HEK293 (cell line): ENCODE measurements at regions not wholly inside any gene's neighbourhood (a gene's known extent, or its start where the extent isn't known, plus 50 kb on each side); places are given as distances from the start of the nearest gene placed in this dataset.

Experiments
- CTCF ChIA-PET: fragments of 350-600 bp; formaldehyde crosslinking; extraction: SDS; loops from one replicate; lab custom pipeline; 2021; ENCODE audit warnings: antibody characterized with exemption; lab: Yijun Ruan, JAX
- POLR2A ChIA-PET: fragments of 300-600 bp; formaldehyde crosslinking; extraction: SDS; loops from one replicate; lab custom pipeline; 2020; ENCODE audit warnings: antibody characterized with exemption, inconsistent platforms; lab: Yijun Ruan, JAX
- H3K27ac ChIP-seq: fragments of 200-500 bp; sonication (Bioruptor generic); 2 replicates; pipeline ENCODE4 v1.5.1; 2014; ENCODE audit warnings: low read depth, low read length, control low read depth, inconsistent platforms; ENCODE audit errors: extremely low read depth
- H3K36me3 ChIP-seq, 2 experiments: fragments of 200-500 bp in 1 of 2; sonication (Bioruptor generic) in 1 of 2; 1 replicate in 1 of 2; 2 replicates in 1 of 2; pipeline ENCODE4 v1.5.1; 2014 to 2017; ENCODE audit warnings: inconsistent platforms in 2 of 2, low read length in 2 of 2; ENCODE audit not compliant: control insufficient read depth in 2 of 2, insufficient read depth in 1 of 2
- H3K4me1 ChIP-seq: fragments of 200-500 bp; sonication (Bioruptor generic); 2 replicates; pipeline ENCODE4 v1.5.1; 2014; ENCODE audit warnings: mild to moderate bottlenecking, low read length, inconsistent platforms; ENCODE audit not compliant: control insufficient read depth, insufficient read depth
- H3K4me3 ChIP-seq: 2 replicates; pipeline ENCODE4 v1.5.1; 2011; ENCODE audit warnings: low read depth, mild to moderate bottlenecking, control low read depth, low read length, moderate library complexity
- H3K9me3 ChIP-seq: fragments of 200-500 bp; sonication (Bioruptor generic); 2 replicates; pipeline ENCODE4 v1.5.1; 2014; ENCODE audit warnings: low read depth, low read length, inconsistent platforms; ENCODE audit not compliant: control insufficient read depth, insufficient read depth
- BCL11A ChIP-seq: fragments of 450-650 bp; formaldehyde crosslinking; IDR thresholded peaks from 2 replicates; pipeline ENCODE4 v1.5.1; 2016; ENCODE audit warnings: low read depth, missing biosample characterization, missing genetic modification characterization
- BCL11B ChIP-seq: fragments of 450-650 bp; formaldehyde crosslinking; IDR thresholded peaks from 2 replicates; pipeline ENCODE4 v1.5.1; 2016; ENCODE audit warnings: low read depth, missing biosample characterization, missing genetic modification characterization
- KLF17 ChIP-seq: fragments of 450-650 bp; formaldehyde crosslinking; IDR thresholded peaks from 2 replicates; pipeline ENCODE4 v1.5.1; 2016; ENCODE audit warnings: missing biosample characterization, missing genetic modification characterization
- OSR2 ChIP-seq: fragments of 450-650 bp; formaldehyde crosslinking; IDR thresholded peaks from 2 replicates; pipeline ENCODE4 v1.5.1; 2016; ENCODE audit warnings: missing biosample characterization, missing genetic modification characterization
- SCRT2 ChIP-seq: fragments of 450-650 bp; formaldehyde crosslinking; IDR thresholded peaks from 2 replicates; pipeline ENCODE4 v1.5.1; 2016; ENCODE audit warnings: missing biosample characterization, missing genetic modification characterization
- YY2 ChIP-seq: fragments of 450-650 bp; formaldehyde crosslinking; IDR thresholded peaks from 2 replicates; pipeline ENCODE4 v1.5.1; 2016; ENCODE audit warnings: missing biosample characterization, missing genetic modification characterization
- ZBTB1 ChIP-seq: fragments of 450-650 bp; formaldehyde crosslinking; IDR thresholded peaks from 2 replicates; pipeline ENCODE4 v1.5.1; 2016; ENCODE audit warnings: missing biosample characterization, missing genetic modification characterization
- ZBTB48 ChIP-seq: fragments of 450-650 bp; formaldehyde crosslinking; IDR thresholded peaks from 2 replicates; pipeline ENCODE4 v1.5.1; 2016; ENCODE audit warnings: missing biosample characterization, missing genetic modification characterization
- ZFHX2 ChIP-seq: fragments of 450-650 bp; formaldehyde crosslinking; conservative IDR thresholded peaks from 2 replicates; pipeline ENCODE4 v1.5.1; 2016; ENCODE audit warnings: missing biosample characterization, missing genetic modification characterization
- ZNF10 ChIP-seq: fragments of 450-650 bp; formaldehyde crosslinking; IDR thresholded peaks from 2 replicates; pipeline ENCODE4 v1.5.1; 2017; ENCODE audit warnings: missing biosample characterization, missing genetic modification characterization
- ZNF2 ChIP-seq: fragments of 450-650 bp; formaldehyde crosslinking; IDR thresholded peaks from 2 replicates; pipeline ENCODE4 v1.5.1; 2016; ENCODE audit warnings: missing biosample characterization, missing genetic modification characterization
- ZNF211 ChIP-seq: fragments of 450-650 bp; formaldehyde crosslinking; IDR thresholded peaks from 2 replicates; pipeline ENCODE4 v1.5.1; 2016; ENCODE audit warnings: low read depth, missing biosample characterization, missing genetic modification characterization
- ZNF214 ChIP-seq: fragments of 450-650 bp; formaldehyde crosslinking; IDR thresholded peaks from 2 replicates; pipeline ENCODE4 v1.5.1; 2017; ENCODE audit warnings: missing biosample characterization, mild to moderate bottlenecking, missing genetic modification characterization, borderline replicate concordance
- ZNF23 ChIP-seq: fragments of 450-650 bp; formaldehyde crosslinking; IDR thresholded peaks from 2 replicates; pipeline ENCODE4 v1.5.1; 2016; ENCODE audit warnings: missing biosample characterization, missing genetic modification characterization, borderline replicate concordance
- ZNF292 ChIP-seq: fragments of 450-650 bp; formaldehyde crosslinking; IDR thresholded peaks from 2 replicates; pipeline ENCODE4 v1.5.1; 2016; ENCODE audit warnings: low read depth, missing biosample characterization, missing genetic modification characterization, borderline replicate concordance
- ZNF362 ChIP-seq: fragments of 450-650 bp; formaldehyde crosslinking; IDR thresholded peaks from 2 replicates; pipeline ENCODE4 v1.5.1; 2016; ENCODE audit warnings: missing biosample characterization, missing genetic modification characterization
- ZNF426 ChIP-seq: fragments of 450-650 bp; formaldehyde crosslinking; IDR thresholded peaks from 2 replicates; pipeline ENCODE4 v1.5.1; 2017; ENCODE audit warnings: missing biosample characterization, missing genetic modification characterization, mild to moderate bottlenecking, inconsistent platforms, moderate library complexity
- ZNF433 ChIP-seq: fragments of 450-650 bp; formaldehyde crosslinking; IDR thresholded peaks from 2 replicates; pipeline ENCODE4 v1.5.1; 2016; ENCODE audit warnings: missing biosample characterization, missing genetic modification characterization, low read depth
- ZNF501 ChIP-seq: fragments of 450-650 bp; formaldehyde crosslinking; IDR thresholded peaks from 2 replicates; pipeline ENCODE4 v1.5.1; 2016; ENCODE audit warnings: missing biosample characterization, missing genetic modification characterization
- ZNF529 ChIP-seq: fragments of 450-650 bp; formaldehyde crosslinking; IDR thresholded peaks from 2 replicates; pipeline ENCODE4 v1.5.1; 2017; ENCODE audit warnings: missing genetic modification characterization, missing biosample characterization; ENCODE audit not compliant: insufficient replicate concordance
- ZNF530 ChIP-seq: fragments of 450-650 bp; formaldehyde crosslinking; IDR thresholded peaks from 2 replicates; pipeline ENCODE4 v1.5.1; 2016; ENCODE audit warnings: low read depth, missing biosample characterization, missing genetic modification characterization
- ZNF558 ChIP-seq: fragments of 450-650 bp; formaldehyde crosslinking; IDR thresholded peaks from 2 replicates; pipeline ENCODE4 v1.5.1; 2016; ENCODE audit warnings: missing biosample characterization, missing genetic modification characterization
- ZNF600 ChIP-seq: fragments of 450-650 bp; formaldehyde crosslinking; IDR thresholded peaks from 2 replicates; pipeline ENCODE4 v1.5.1; 2016; ENCODE audit warnings: missing biosample characterization, missing genetic modification characterization
- ZNF629 ChIP-seq: fragments of 450-650 bp; formaldehyde crosslinking; IDR thresholded peaks from 2 replicates; pipeline ENCODE4 v1.5.1; 2017; ENCODE audit warnings: missing biosample characterization, missing genetic modification characterization
- ZNF677 ChIP-seq: fragments of 450-650 bp; IDR thresholded peaks from 2 replicates; pipeline ENCODE4 v1.5.0; 2018; ENCODE audit warnings: missing biosample characterization, mild to moderate bottlenecking, missing genetic modification characterization, moderate library complexity
- ZNF776 ChIP-seq: fragments of 450-650 bp; formaldehyde crosslinking; IDR thresholded peaks from 2 replicates; pipeline ENCODE4 v1.5.0; 2017; ENCODE audit warnings: missing biosample characterization, missing genetic modification characterization, borderline replicate concordance
- ZNF777 ChIP-seq: fragments of 450-650 bp; formaldehyde crosslinking; IDR thresholded peaks from 2 replicates; pipeline ENCODE4 v1.5.1; 2017; ENCODE audit warnings: missing biosample characterization, missing genetic modification characterization, borderline replicate concordance
- TF ChIP-seq, protein P1 (sequence below): fragments of 450-650 bp; formaldehyde crosslinking; IDR thresholded peaks from 2 replicates; pipeline ENCODE4 v1.5.1; 2016; ENCODE audit warnings: missing biosample characterization, missing genetic modification characterization
- TF ChIP-seq, protein P2 (sequence below): fragments of 450-650 bp; formaldehyde crosslinking; IDR thresholded peaks from 2 replicates; pipeline ENCODE4 v1.5.1; 2017; ENCODE audit warnings: missing biosample characterization, mild to moderate bottlenecking, missing genetic modification characterization, moderate library complexity

DNA sequence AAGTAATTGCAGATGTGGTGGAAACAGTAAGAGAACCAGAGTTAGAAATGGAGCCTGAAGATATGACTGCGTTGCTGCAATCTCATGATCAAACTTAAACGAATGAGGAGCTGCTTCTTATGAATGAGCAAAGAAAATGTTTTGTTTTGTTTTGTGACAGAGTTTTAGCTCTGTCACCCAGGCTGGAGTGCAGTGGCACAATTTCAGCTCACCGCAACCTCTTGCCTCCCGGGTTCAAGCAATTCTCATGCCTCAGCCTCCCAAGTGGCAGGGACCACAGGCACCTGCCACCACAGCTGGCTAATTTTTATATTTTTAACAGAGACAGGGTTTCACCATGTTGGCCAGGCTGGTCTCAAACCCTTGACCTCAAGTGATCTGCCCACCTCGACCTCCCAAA lies 53.3 kb upstream of the NFASC start:
- H3K4me3 ChIP-seq, result no peak overlapping the region
- H3K27ac ChIP-seq, result no peak overlapping the region
- POLR2A ChIA-PET, result no interaction called here
- no peaks in the 10 kb centered on the region for H3K36me3 ChIP-seq
- CTCF ChIA-PET, result interaction anchor here (0.6 to 15.4 kb wide), 4 partner anchors 7 to 125 kb away, joined by 4 to 181 read pairs (median 10); no protein-coding TSS in a partner anchor
- H3K9me3 ChIP-seq, result no peaks in the 10 kb centered on the region
- peaks cover 7% of the 10 kb centered on the region; the same call in 1 of the 2 replicates for H3K4me1 ChIP-seq
- TF ChIP-seq ZBTB1 (tag by site-specific recombination) (no peak), YY2 (tag by site-specific recombination) (no peak), ZNF433 (tag by site-specific recombination) (no peak), BCL11B (no peak), SCRT2 (no peak), ZNF2 (tag by site-specific recombination) (no peak), ZNF426 (tag by site-specific recombination) (no peak), ZNF530 (tag by site-specific recombination) (no peak)
- TF ChIP-seq, protein P1, sequence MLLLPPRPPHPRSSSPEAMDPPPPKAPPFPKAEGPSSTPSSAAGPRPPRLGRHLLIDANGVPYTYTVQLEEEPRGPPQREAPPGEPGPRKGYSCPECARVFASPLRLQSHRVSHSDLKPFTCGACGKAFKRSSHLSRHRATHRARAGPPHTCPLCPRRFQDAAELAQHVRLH (tag by site-specific recombination), result no peak

- H3K9me3 ChIP-seq, result no peaks in the 10 kb centered on the region
- ChIA-PET CTCF (interaction anchor here (0.6 to 15.4 kb wide), 6 partner anchors 9 to 657 kb away, joined by 3 to 181 read pairs (median 4); partner anchors contain the start of gene REN), POLR2A (no interaction called here)
These were observed 51.7 kb upstream of the NFASC start for GRCh38 chr1:204818998-204819397.

DNA sequence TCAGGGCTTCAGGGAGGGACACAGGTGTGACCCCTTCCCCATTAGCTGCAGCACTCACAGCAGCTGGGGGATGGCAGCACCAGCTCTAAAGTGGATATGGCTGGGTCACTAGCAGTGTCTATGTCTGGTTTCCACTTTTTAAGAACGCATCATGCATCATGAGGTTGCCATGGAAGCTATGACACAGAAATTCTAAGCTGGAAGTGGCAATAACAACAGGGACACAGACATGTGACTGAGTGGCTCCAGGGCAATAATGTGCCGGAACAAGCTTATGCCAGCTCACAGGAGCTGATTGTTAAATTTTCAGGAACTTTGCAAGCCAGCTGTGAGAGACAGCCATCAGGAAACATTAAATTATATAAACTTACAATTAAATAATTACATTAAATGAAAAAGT lies 51.2 kb upstream of the NFASC start:
- POLR2A ChIA-PET, result no interaction called here
- H3K4me1 ChIP-seq, result peaks cover 7% of the 10 kb centered on the region; the same call in 1 of the 2 replicates
- TF ChIP-seq KLF17 (no peak), ZNF23 (tag by site-specific recombination) (no peak), YY2 (tag by site-specific recombination) (no peak), ZNF10 (tag by site-specific recombination) (no peak), ZNF776 (tag by site-specific recombination) (no peak), ZNF629 (no peak), ZNF529 (tag by site-specific recombination) (no peak), ZFHX2 (tag by site-specific recombination) (no peak), ZNF777 (tag by site-specific recombination) (no peak), ZNF600 (tag by site-specific recombination) (no peak), ZNF292 (no peak), ZNF558 (no peak), BCL11A (no peak), ZNF211 (tag by site-specific recombination) (no peak)
- no peaks in the 10 kb centered on the region for H3K36me3 ChIP-seq
- H3K27ac ChIP-seq, result no peak overlapping the region
- CTCF ChIA-PET, result interaction anchor here (0.6 to 15.4 kb wide), 5 partner anchors 10 to 657 kb away, joined by 3 to 181 read pairs (median 4); no protein-coding TSS in a partner anchor
- H3K9me3 ChIP-seq, result no peaks in the 10 kb centered on the region
- no peak overlapping the region for H3K4me3 ChIP-seq

More at GRCh38 chr1:204818998-204819397, 51.7 kb upstream of the NFASC start:
- TF ChIP-seq ZNF677 (tag by site-specific recombination) (no peak), ZNF501 (tag by site-specific recombination) (no peak), ZBTB48 (no peak), ZNF362 (no peak), ZNF214 (tag by site-specific recombination) (no peak), OSR2 (tag by site-specific recombination) (no peak), BCL11A (no peak)
- TF ChIP-seq, protein P2, sequence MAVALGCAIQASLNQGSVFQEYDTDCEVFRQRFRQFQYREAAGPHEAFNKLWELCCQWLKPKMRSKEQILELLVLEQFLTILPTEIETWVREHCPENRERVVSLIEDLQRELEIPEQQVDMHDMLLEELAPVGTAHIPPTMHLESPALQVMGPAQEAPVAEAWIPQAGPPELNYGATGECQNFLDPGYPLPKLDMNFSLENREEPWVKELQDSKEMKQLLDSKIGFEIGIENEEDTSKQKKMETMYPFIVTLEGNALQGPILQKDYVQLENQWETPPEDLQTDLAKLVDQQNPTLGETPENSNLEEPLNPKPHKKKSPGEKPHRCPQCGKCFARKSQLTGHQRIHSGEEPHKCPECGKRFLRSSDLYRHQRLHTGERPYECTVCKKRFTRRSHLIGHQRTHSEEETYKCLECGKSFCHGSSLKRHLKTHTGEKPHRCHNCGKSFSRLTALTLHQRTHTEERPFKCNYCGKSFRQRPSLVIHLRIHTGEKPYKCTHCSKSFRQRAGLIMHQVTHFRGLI (tag by site-specific recombination), result peak; percentile 99
- no peaks in the 10 kb centered on the region for H3K36me3 ChIP-seq
- H3K4me1 ChIP-seq, result peaks cover 7% of the 10 kb centered on the region; the same call in 1 of the 2 replicates
- no peak overlapping the region for H3K27ac ChIP-seq
- no peak overlapping the region for H3K4me3 ChIP-seq
